ENCODE measurements at regions not wholly inside any gene's neighbourhood (a gene's known extent, or its start where the extent isn't known, plus 50 kb on each side); places are given as distances from the start of the nearest gene placed in this dataset.

- in situ Hi-C loops (cut with MboI; ENCODE audit: low sequenced_read_pairs), result no loop called here
- no peak overlapping the region for H3K18ac ChIP-seq (ENCODE audit: low read depth, low read length)
- DNase-seq (no peak), ATAC-seq (ENCODE audit: low read depth) (no peak)
- no peaks in the 10 kb centered on the region for H3K4me1 ChIP-seq (ENCODE audit: control insufficient read depth, insufficient read depth, low read length)
- H3K36me3 ChIP-seq (ENCODE audit: control insufficient read depth, insufficient read depth, low read length), result no peaks in the 10 kb centered on the region
- dilution Hi-C loops (cut with HindIII; ENCODE audit: low sequenced_read_pairs, unreplicated experiment), result no loop called here
- no peak overlapping the region for H3K4me2 ChIP-seq (ENCODE audit: low read depth, low read length)
- no peak overlapping the region for H3K4ac ChIP-seq (ENCODE audit: low read depth, low read length)
- TF ChIP-seq MAFK (IDR thresholded peaks at IDR 0.05; ENCODE audit: low read depth, low read length) (no peak), RCOR1 (IDR thresholded peaks at IDR 0.05; ENCODE audit: insufficient replicate concordance, low read length) (no peak), USF2 (IDR thresholded peaks at IDR 0.05; ENCODE audit: low read depth, low read length) (no peak), FOS (IDR thresholded peaks at IDR 0.05; ENCODE audit: low read depth, low read length) (no peak), ELK1 (IDR thresholded peaks at IDR 0.05; ENCODE audit: borderline replicate concordance, low read depth, low read length) (no peak), POLR2A (IDR thresholded peaks at IDR 0.05; ENCODE audit: low read depth, low read length) (no peak), SMC3 (IDR thresholded peaks at IDR 0.05; ENCODE audit: low read depth, low read length) (no peak), RFX5 (IDR thresholded peaks at IDR 0.05; ENCODE audit: low read depth, low read length) (no peak), MAZ (IDR thresholded peaks at IDR 0.05; ENCODE audit: borderline replicate concordance, low read depth, low read length) (no peak), MXI1 (IDR thresholded peaks at IDR 0.05; ENCODE audit: borderline replicate concordance, low read depth, low read length) (no peak)
- CTCF ChIA-PET, result no interaction called here
- POLR2A ChIA-PET (ENCODE audit: unreplicated experiment), result no interaction called here
- H3K9ac ChIP-seq (ENCODE audit: low read depth, low read length), result no peak overlapping the region
- H3K9me3 ChIP-seq (ENCODE audit: control insufficient read depth, insufficient read depth, low read length), result no peaks in the 10 kb centered on the region
- no peaks in the 10 kb centered on the region for H3K79me1 ChIP-seq (ENCODE audit: low read depth in 1 of 2, low read length in 2 of 2)
- H2BK5ac ChIP-seq (ENCODE audit: low read depth, low read length, poor library complexity, severe bottlenecking), result no peak overlapping the region
- H2BK20ac ChIP-seq (ENCODE audit: low read depth, low read length), result no peak overlapping the region
- H3K23ac ChIP-seq (ENCODE audit: low read depth, low read length), result no peak overlapping the region
- WGBS, 2 experiments (ENCODE audit: extremely low coverage in 2 of 2, insufficient read length in 1 of 2), result no CpG with 5 or more reads among the region's 9 CpGs
- H4K91ac ChIP-seq (ENCODE audit: insufficient read depth, low read depth, low read length), result no peak overlapping the region
- H3K27me3 ChIP-seq (ENCODE audit: control insufficient read depth, insufficient read depth, low read length), result no peaks in the 10 kb centered on the region
- H3K9me1 ChIP-seq (ENCODE audit: insufficient read depth, low read length), result no peaks in the 10 kb centered on the region
- H3K56ac ChIP-seq (ENCODE audit: extremely low read depth, insufficient read depth, low read length), result no peak overlapping the region
- no peak overlapping the region for H2BK120ac ChIP-seq (ENCODE audit: low read depth, low read length)
- intact Hi-C loops (cut with micrococcal nuclease), result no loop called here
- H2AK5ac ChIP-seq (ENCODE audit: low read depth, low read length), result no peak overlapping the region
- no peak overlapping the region for H2AFZ ChIP-seq (replicated peaks; ENCODE audit: low read length, poor library complexity)
- no peak overlapping the region for H3K14ac ChIP-seq (replicated peaks; ENCODE audit: low read depth, low read length)
- no peak overlapping the region for H3K27ac ChIP-seq (ENCODE audit: insufficient read depth, low read length)
- no peak overlapping the region for H2AK9ac ChIP-seq (replicated peaks; ENCODE audit: low read depth, low read length, poor library complexity)
- H4K8ac ChIP-seq (ENCODE audit: low read depth in 2 of 2, low read length in 2 of 2), result no peak overlapping the region
- no peak overlapping the region for H4K5ac ChIP-seq (ENCODE audit: low read depth, low read length)
- H2BK15ac ChIP-seq (ENCODE audit: low read depth, low read length), result no peak overlapping the region
- H3K4me3 ChIP-seq (ENCODE audit: insufficient read depth, low read depth, low read length), result no peak overlapping the region
- H4K20me1 ChIP-seq (ENCODE audit: insufficient read depth, low read length), result no peaks in the 10 kb centered on the region
- BruUV-seq (replicated peaks), result no TSS peak
Measured at GRCh38 chr7:152594801-152595200, 81.1 kb downstream of the XRCC2 start.
